ENCODE measurements at regions not wholly inside any gene's neighbourhood (a gene's known extent, or its start where the extent isn't known, plus 50 kb on each side); places are given as distances from the start of the nearest gene placed in this dataset.

DNA sequence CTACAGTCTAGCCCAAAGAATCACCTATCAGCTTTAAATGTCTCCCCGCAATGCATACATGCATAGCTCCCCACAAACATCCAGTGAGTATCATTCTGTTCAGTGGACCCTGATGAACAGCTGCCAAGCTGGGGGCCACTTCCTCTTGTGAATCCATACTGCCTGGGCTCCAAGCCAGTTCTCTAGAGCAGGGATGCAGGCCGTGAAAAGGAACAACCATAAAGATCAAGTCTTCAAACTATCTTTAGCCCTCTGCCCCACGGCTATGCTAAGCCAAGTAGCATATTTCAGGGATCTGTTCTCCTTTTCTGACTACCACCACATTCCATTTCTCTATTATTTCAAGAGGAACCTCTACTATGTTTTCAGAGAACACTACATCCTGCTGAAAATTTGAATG lies 191.7 kb upstream of the BTBD3 start:
- no TSS peak for BruUV-seq (replicated peaks)
- Histone ChIP-seq H4K20me1 (ENCODE audit: insufficient read depth) (no peaks in the 10 kb centered on the region), H3K4me3 (replicated peaks in 1 of 2; ENCODE audit: low read depth in 1 of 2, low read length in 2 of 2) (no peak overlapping the region), H3K79me2 (ENCODE audit: insufficient read depth, low read length) (no peaks in the 10 kb centered on the region), H3K9me2 (ENCODE audit: insufficient read depth) (no peaks in the 10 kb centered on the region), H3K36me3 (ENCODE audit: control insufficient read depth in 1 of 2, insufficient read depth in 2 of 2, low read length in 2 of 2) (no peaks in the 10 kb centered on the region), H2AFZ (ENCODE audit: low read depth, low read length, poor library complexity, severe bottlenecking) (no peak overlapping the region), H3K4me2 (ENCODE audit: low read length) (no peak overlapping the region), H3K27me3 (ENCODE audit: insufficient read depth, low read length) (no peaks in the 10 kb centered on the region; the same call in 1 of the 2 replicates), H3K4me1 (ENCODE audit: control insufficient read depth in 1 of 2, insufficient read depth in 2 of 2, low read length in 2 of 2) (no peaks in the 10 kb centered on the region), H3K27ac (ENCODE audit: low read depth, low read length) (no peak overlapping the region), H3K9me3 (ENCODE audit: control insufficient read depth in 1 of 2, insufficient read depth in 1 of 2, low read depth in 1 of 2, low read length in 2 of 2) (no peaks in the 10 kb centered on the region), H3K9ac (ENCODE audit: low read length) (no peak overlapping the region)
- ATAC-seq: no peak
- TF ChIP-seq CEBPB (IDR thresholded peaks at IDR 0.05; ENCODE audit: low read depth) (no peak), JUND (IDR thresholded peaks at IDR 0.05) (no peak), CBX3 (IDR thresholded peaks at IDR 0.05; ENCODE audit: low read depth) (no peak), ZNF274 (IDR thresholded peaks at IDR 0.05; ENCODE audit: low read depth, low read length) (no peak), EZH2phosphoT487 (IDR thresholded peaks at IDR 0.05; ENCODE audit: borderline replicate concordance) (no peak), ELF1 (IDR thresholded peaks at IDR 0.05; ENCODE audit: borderline replicate concordance, low read depth) (no peak), FOSL1 (IDR thresholded peaks at IDR 0.05; ENCODE audit: low read depth) (no peak), MAX (IDR thresholded peaks at IDR 0.05) (no peak), RAD21 (IDR thresholded peaks at IDR 0.05; ENCODE audit: low read depth) (no peak), REST (IDR thresholded peaks at IDR 0.05; ENCODE audit: low read depth) (no peak), EZH2 (IDR thresholded peaks at IDR 0.05) (no peak), SP1 (IDR thresholded peaks at IDR 0.05; ENCODE audit: low read depth) (no peak), ZFX (IDR thresholded peaks at IDR 0.05) (no peak), POLR2AphosphoS5 (IDR thresholded peaks at IDR 0.05; ENCODE audit: low read depth, low read length) (no peak), POLR2A (IDR thresholded peaks at IDR 0.05; ENCODE audit: borderline replicate concordance, extremely low read depth, insufficient read depth, insufficient read length) (no peak), YY1 (IDR thresholded peaks at IDR 0.05; ENCODE audit: extremely low read depth, insufficient replicate concordance, low read depth, low read length) (no peak)
- TF ChIP-seq, protein P1, sequence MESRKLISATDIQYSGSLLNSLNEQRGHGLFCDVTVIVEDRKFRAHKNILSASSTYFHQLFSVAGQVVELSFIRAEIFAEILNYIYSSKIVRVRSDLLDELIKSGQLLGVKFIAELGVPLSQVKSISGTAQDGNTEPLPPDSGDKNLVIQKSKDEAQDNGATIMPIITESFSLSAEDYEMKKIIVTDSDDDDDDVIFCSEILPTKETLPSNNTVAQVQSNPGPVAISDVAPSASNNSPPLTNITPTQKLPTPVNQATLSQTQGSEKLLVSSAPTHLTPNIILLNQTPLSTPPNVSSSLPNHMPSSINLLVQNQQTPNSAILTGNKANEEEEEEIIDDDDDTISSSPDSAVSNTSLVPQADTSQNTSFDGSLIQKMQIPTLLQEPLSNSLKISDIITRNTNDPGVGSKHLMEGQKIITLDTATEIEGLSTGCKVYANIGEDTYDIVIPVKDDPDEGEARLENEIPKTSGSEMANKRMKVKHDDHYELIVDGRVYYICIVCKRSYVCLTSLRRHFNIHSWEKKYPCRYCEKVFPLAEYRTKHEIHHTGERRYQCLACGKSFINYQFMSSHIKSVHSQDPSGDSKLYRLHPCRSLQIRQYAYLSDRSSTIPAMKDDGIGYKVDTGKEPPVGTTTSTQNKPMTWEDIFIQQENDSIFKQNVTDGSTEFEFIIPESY (IDR thresholded peaks at IDR 0.05; ENCODE audit: extremely low read depth, insufficient replicate concordance, low read length): no peak
- ChIA-PET POLR2A (no interaction called here), CTCF (interaction anchor here (1.0 kb wide), 1 partner anchor 10 kb away, joined by 5 read pairs; no protein-coding TSS in a partner anchor), RAD21 (ENCODE audit: low non-redundant PET in 1 of 2, low total read pairs in 2 of 2, uncharacterized antibody in 2 of 2, unreplicated experiment in 2 of 2) (no interaction called here)
- intact Hi-C loops (cut with micrococcal nuclease): no loop called here
- no peak for DNase-seq (ENCODE audit: low read depth, low spot score)
